DND-41 (cell line): ENCODE measurements at regions not wholly inside any gene's neighbourhood (a gene's known extent, or its start where the extent isn't known, plus 50 kb on each side); places are given as distances from the start of the nearest gene placed in this dataset.
A peak's percentile ranks its signal among the peaks of the same experiment; 100 is the strongest.

Experiments used
- ATAC-seq: fragments of 200-7000 bp; cut with Tn5 transposase; 3 replicates; pipeline ENCODE4 v1.9.1; 2021; ENCODE audit warnings: low read depth; ENCODE audit not compliant: insufficient read depth
- DNase-seq: peaks from one replicate; pipeline ENCODE4 v3.0.0-alpha.2; 2020
- H2AFZ ChIP-seq: 2 replicates; pipeline ENCODE4 v1.6.0; 2012; ENCODE audit warnings: low read depth, low read length
- H3K27ac ChIP-seq: 2 replicates; pipeline ENCODE4 v1.5.1; 2012; ENCODE audit warnings: low read length, inconsistent platforms
- H3K27me3 ChIP-seq: fragments of 200-600 bp; sonication (generic); 2 replicates; pipeline ENCODE4 v1.6.0; 2012; ENCODE audit warnings: low read length, mild to moderate bottlenecking, inconsistent platforms; ENCODE audit not compliant: insufficient read depth, poor library complexity
- H3K36me3 ChIP-seq: 2 replicates; pipeline ENCODE4 v1.5.1; 2012; ENCODE audit warnings: low read length, inconsistent platforms; ENCODE audit not compliant: insufficient read depth
- H3K4me1 ChIP-seq: 2 replicates; pipeline ENCODE4 v1.5.1; 2012; ENCODE audit warnings: mild to moderate bottlenecking, low read length; ENCODE audit not compliant: insufficient read depth
- H3K4me2 ChIP-seq: 2 replicates; pipeline ENCODE4 v1.6.0; 2012; ENCODE audit warnings: mild to moderate bottlenecking, moderate library complexity, low read length, inconsistent platforms; ENCODE audit not compliant: insufficient read depth
- H3K4me3 ChIP-seq, 2 experiments: fragments of 200-600 bp in 1 of 2; shearing (Covaris generic) in 1 of 2; 2 replicates each; pipeline ENCODE4 v1.5.1; 2012 to 2016; ENCODE audit warnings: inconsistent platforms in 2 of 2, low read length in 2 of 2, mild to moderate bottlenecking in 2 of 2, low read depth in 1 of 2, moderate library complexity in 1 of 2
- H3K79me2 ChIP-seq: 2 replicates; pipeline ENCODE4 v1.6.0; 2012; ENCODE audit warnings: low read length, inconsistent platforms; ENCODE audit not compliant: insufficient read depth
- H3K9ac ChIP-seq: 2 replicates; pipeline ENCODE4 v1.6.0; 2012; ENCODE audit warnings: low read depth, mild to moderate bottlenecking, inconsistent platforms, low read length, moderate library complexity
- H3K9me3 ChIP-seq: 2 replicates; pipeline ENCODE4 v1.5.1; 2012; ENCODE audit warnings: low read length, moderate library complexity, mild to moderate bottlenecking, inconsistent platforms; ENCODE audit not compliant: insufficient read depth, severe bottlenecking
- H4K20me1 ChIP-seq: 2 replicates; pipeline ENCODE4 v1.6.0; 2012; ENCODE audit warnings: low read length; ENCODE audit not compliant: insufficient read depth
- CTCF ChIP-seq: IDR thresholded peaks from 2 replicates; pipeline ENCODE4 v1.5.1; 2012; ENCODE audit warnings: borderline replicate concordance, low read length, moderate library complexity, mild to moderate bottlenecking; ENCODE audit not compliant: poor library complexity, severe bottlenecking; ENCODE audit errors: extremely low read depth
- EZH2 ChIP-seq: IDR thresholded peaks from 3 replicates; pipeline ENCODE4 v1.6.1; 2012; ENCODE audit warnings: borderline replicate concordance, low read depth, mild to moderate bottlenecking, moderate library complexity, low read length, inconsistent platforms; ENCODE audit not compliant: severe bottlenecking

- no peak overlapping the region for H3K4me3 ChIP-seq
- ATAC-seq (peak; percentile 58; the same call in 1 of the 3 replicates), DNase-seq (peak; percentile 34)
- peaks cover 4% of the 10 kb centered on the region; the same call in 1 of the 2 replicates for H3K4me1 ChIP-seq
- H3K4me2 ChIP-seq: no peak overlapping the region
- H3K9me3 ChIP-seq: no peaks in the 10 kb centered on the region
- no peaks in the 10 kb centered on the region for H3K27me3 ChIP-seq
- no peaks in the 10 kb centered on the region for H4K20me1 ChIP-seq
- H3K27ac ChIP-seq: no peak overlapping the region
- no peaks in the 10 kb centered on the region for H3K36me3 ChIP-seq
- no peak overlapping the region for H2AFZ ChIP-seq
- no peak for TF ChIP-seq EZH2
- TF ChIP-seq CTCF: no peak
- H3K9ac ChIP-seq: no peak overlapping the region
- H3K79me2 ChIP-seq: no peaks in the 10 kb centered on the region
Observed at GRCh38 chr12:47318963-47319362, 239.2 kb upstream of the AMIGO2 start.

- H3K9ac ChIP-seq: no peak overlapping the region
- no peak overlapping the region for H3K4me2 ChIP-seq
- peaks cover 4% of the 10 kb centered on the region; the same call in 1 of the 2 replicates for H3K4me1 ChIP-seq
- TF ChIP-seq EZH2: no peak
- no peak for TF ChIP-seq CTCF
- H3K36me3 ChIP-seq: no peaks in the 10 kb centered on the region
- no peaks in the 10 kb centered on the region for H4K20me1 ChIP-seq
- H3K79me2 ChIP-seq: no peaks in the 10 kb centered on the region
- DNase-seq (no peak), ATAC-seq (no peak)
- H2AFZ ChIP-seq: no peak overlapping the region
- no peak overlapping the region for H3K27ac ChIP-seq
- H3K9me3 ChIP-seq: no peaks in the 10 kb centered on the region
- H3K4me3 ChIP-seq: no peak overlapping the region
- H3K27me3 ChIP-seq: no peaks in the 10 kb centered on the region
Observed at GRCh38 chr12:47317175-47317915, 237.6 kb upstream of the AMIGO2 start.

- TF ChIP-seq CTCF (no peak), EZH2 (no peak)
- Histone ChIP-seq H2AFZ (no peak overlapping the region), H4K20me1 (no peaks in the 10 kb centered on the region), H3K9ac (no peak overlapping the region), H3K4me1 (peaks cover 4% of the 10 kb centered on the region; the same call in 1 of the 2 replicates), H3K9me3 (no peaks in the 10 kb centered on the region), H3K79me2 (no peaks in the 10 kb centered on the region), H3K4me3 (no peak overlapping the region), H3K27ac (no peak overlapping the region), H3K36me3 (no peaks in the 10 kb centered on the region), H3K4me2 (no peak overlapping the region), H3K27me3 (no peaks in the 10 kb centered on the region)
- ATAC-seq (no peak), DNase-seq (no peak)
Observed at GRCh38 chr12:47316609-47317049, 236.9 kb upstream of the AMIGO2 start.
